GM12892 (cell line): ENCODE measurements at regions not wholly inside any gene's neighbourhood (a gene's known extent, or its start where the extent isn't known, plus 50 kb on each side); places are given as distances from the start of the nearest gene placed in this dataset.

Experiments used
- POLR2A ChIP-seq: IDR thresholded peaks from 2 replicates; pipeline ENCODE4 v1.6.1; 2011; ENCODE audit warnings: low read depth, low read length, control low read depth
- POLR2AphosphoS5 ChIP-seq: IDR thresholded peaks from 2 replicates; pipeline ENCODE4 v1.6.1; 2011; ENCODE audit warnings: low read depth, low read length, control low read depth
- TAF1 ChIP-seq: IDR thresholded peaks from 2 replicates; pipeline ENCODE4 v1.6.1; 2011; ENCODE audit warnings: low read depth, mild to moderate bottlenecking, control low read depth, low read length, borderline replicate concordance

- TF ChIP-seq POLR2A (no peak), POLR2AphosphoS5 (no peak), TAF1 (no peak)
Measured at GRCh38 chr5:102611312-102611711, 112.5 kb upstream of the SLCO6A1 start.
